ENCODE measurements at regions not wholly inside any gene's neighbourhood (a gene's known extent, or its start where the extent isn't known, plus 50 kb on each side); places are given as distances from the start of the nearest gene placed in this dataset.

GRCh38 chr22:48665311-48665995, 1162.2 kb downstream of the BRD1 start:
- H3K4me3 Mint-ChIP-seq = no peak overlapping the region
- no peak overlapping the region for H3K27ac Mint-ChIP-seq
- peaks cover 13% of the 10 kb centered on the region for H3K9me3 Mint-ChIP-seq
- H3K4me1 Mint-ChIP-seq (ENCODE audit: low read depth) = no peaks in the 10 kb centered on the region
- no peaks in the 10 kb centered on the region for H3K36me3 Mint-ChIP-seq (ENCODE audit: low read depth)
- no peak for DNase-seq
- H3K27me3 Mint-ChIP-seq = no peaks in the 10 kb centered on the region

GRCh38 chr22:48664586-48664985, 1163.1 kb downstream of the BRD1 start:
- Mint-ChIP-seq H3K4me3 (no peak overlapping the region), H3K27ac (no peak overlapping the region), H3K36me3 (ENCODE audit: low read depth) (no peaks in the 10 kb centered on the region), H3K9me3 (peaks cover 13% of the 10 kb centered on the region), H3K27me3 (no peaks in the 10 kb centered on the region), H3K4me1 (ENCODE audit: low read depth) (no peaks in the 10 kb centered on the region)
- DNase-seq = no peak

GRCh38 chr22:48663297-48663696, 1164.4 kb downstream of the BRD1 start:
- Mint-ChIP-seq H3K36me3 (ENCODE audit: low read depth) (no peaks in the 10 kb centered on the region), H3K9me3 (peaks cover 13% of the 10 kb centered on the region), H3K27me3 (no peaks in the 10 kb centered on the region), H3K4me3 (no peak overlapping the region), H3K4me1 (ENCODE audit: low read depth) (no peaks in the 10 kb centered on the region), H3K27ac (no peak overlapping the region)
- DNase-seq = no peak

GRCh38 chr22:48662476-48663135, 1165.1 kb downstream of the BRD1 start:
- no peak for DNase-seq
- Mint-ChIP-seq H3K4me1 (ENCODE audit: low read depth) (no peaks in the 10 kb centered on the region), H3K4me3 (no peak overlapping the region), H3K27ac (no peak overlapping the region), H3K27me3 (no peaks in the 10 kb centered on the region), H3K9me3 (peaks cover 13% of the 10 kb centered on the region), H3K36me3 (ENCODE audit: low read depth) (no peaks in the 10 kb centered on the region)

GRCh38 chr22:48661984-48662383, 1165.7 kb downstream of the BRD1 start:
- DNase-seq = no peak
- Mint-ChIP-seq H3K9me3 (peaks cover 13% of the 10 kb centered on the region), H3K27me3 (no peaks in the 10 kb centered on the region), H3K4me1 (ENCODE audit: low read depth) (no peaks in the 10 kb centered on the region), H3K36me3 (ENCODE audit: low read depth) (no peaks in the 10 kb centered on the region), H3K27ac (no peak overlapping the region), H3K4me3 (no peak overlapping the region)

GRCh38 chr22:48660790-48661740, 1166.6 kb downstream of the BRD1 start:
- Mint-ChIP-seq H3K27me3 (no peaks in the 10 kb centered on the region), H3K4me1 (ENCODE audit: low read depth) (no peaks in the 10 kb centered on the region), H3K27ac (no peak overlapping the region), H3K4me3 (no peak overlapping the region), H3K9me3 (peaks cover 13% of the 10 kb centered on the region), H3K36me3 (ENCODE audit: low read depth) (no peaks in the 10 kb centered on the region)
- DNase-seq = no peak

GRCh38 chr22:48660104-48660789, 1167.4 kb downstream of the BRD1 start:
- peaks cover 13% of the 10 kb centered on the region for H3K9me3 Mint-ChIP-seq
- DNase-seq = no peak
- no peaks in the 10 kb centered on the region for H3K27me3 Mint-ChIP-seq
- no peak overlapping the region for H3K4me3 Mint-ChIP-seq
- H3K36me3 Mint-ChIP-seq (ENCODE audit: low read depth) = no peaks in the 10 kb centered on the region
- H3K27ac Mint-ChIP-seq = no peak overlapping the region
- no peaks in the 10 kb centered on the region for H3K4me1 Mint-ChIP-seq (ENCODE audit: low read depth)

- H3K9me3 Mint-ChIP-seq = peaks cover 9% of the 10 kb centered on the region
- H3K4me1 Mint-ChIP-seq (ENCODE audit: low read depth) = no peaks in the 10 kb centered on the region
- DNase-seq = no peak
- no peaks in the 10 kb centered on the region for H3K36me3 Mint-ChIP-seq (ENCODE audit: low read depth)
- H3K27me3 Mint-ChIP-seq = no peaks in the 10 kb centered on the region
- no peak overlapping the region for H3K4me3 Mint-ChIP-seq
- H3K27ac Mint-ChIP-seq = no peak overlapping the region
Measured at GRCh38 chr22:48659404-48659996, 1168.2 kb downstream of the BRD1 start.

- H3K27ac Mint-ChIP-seq = no peak overlapping the region
- H3K27me3 Mint-ChIP-seq = no peaks in the 10 kb centered on the region
- DNase-seq = no peak
- no peaks in the 10 kb centered on the region for H3K4me1 Mint-ChIP-seq (ENCODE audit: low read depth)
- H3K9me3 Mint-ChIP-seq = peaks cover 4% of the 10 kb centered on the region
- no peak overlapping the region for H3K4me3 Mint-ChIP-seq
- no peaks in the 10 kb centered on the region for H3K36me3 Mint-ChIP-seq (ENCODE audit: low read depth)
Measured at GRCh38 chr22:48658871-48659270, 1168.8 kb downstream of the BRD1 start.

GRCh38 chr22:48658246-48658645, 1169.4 kb downstream of the BRD1 start:
- H3K4me1 Mint-ChIP-seq (ENCODE audit: low read depth) = no peaks in the 10 kb centered on the region
- no peak for DNase-seq
- H3K27me3 Mint-ChIP-seq = no peaks in the 10 kb centered on the region
- no peak overlapping the region for H3K4me3 Mint-ChIP-seq
- no peak overlapping the region for H3K27ac Mint-ChIP-seq
- H3K36me3 Mint-ChIP-seq (ENCODE audit: low read depth) = no peaks in the 10 kb centered on the region
- no peaks in the 10 kb centered on the region for H3K9me3 Mint-ChIP-seq

GRCh38 chr22:48654492-48654891, 1173.2 kb downstream of the BRD1 start:
- no peak for DNase-seq
- no peaks in the 10 kb centered on the region for H3K27me3 Mint-ChIP-seq
- no peaks in the 10 kb centered on the region for H3K9me3 Mint-ChIP-seq
- no peak overlapping the region for H3K4me3 Mint-ChIP-seq
- no peaks in the 10 kb centered on the region for H3K36me3 Mint-ChIP-seq (ENCODE audit: low read depth)
- no peaks in the 10 kb centered on the region for H3K4me1 Mint-ChIP-seq (ENCODE audit: low read depth)
- no peak overlapping the region for H3K27ac Mint-ChIP-seq

GRCh38 chr22:48653929-48654328, 1173.7 kb downstream of the BRD1 start:
- Mint-ChIP-seq H3K27me3 (no peaks in the 10 kb centered on the region), H3K36me3 (ENCODE audit: low read depth) (no peaks in the 10 kb centered on the region), H3K4me3 (no peak overlapping the region), H3K4me1 (ENCODE audit: low read depth) (no peaks in the 10 kb centered on the region), H3K9me3 (no peaks in the 10 kb centered on the region), H3K27ac (no peak overlapping the region)
- DNase-seq = no peak

- Mint-ChIP-seq H3K27ac (no peak overlapping the region), H3K4me3 (no peak overlapping the region), H3K9me3 (no peaks in the 10 kb centered on the region), H3K27me3 (no peaks in the 10 kb centered on the region), H3K4me1 (ENCODE audit: low read depth) (no peaks in the 10 kb centered on the region), H3K36me3 (ENCODE audit: low read depth) (no peaks in the 10 kb centered on the region)
- DNase-seq = no peak
Measured at GRCh38 chr22:48653306-48653705, 1174.4 kb downstream of the BRD1 start.

GRCh38 chr22:48652796-48653195, 1174.9 kb downstream of the BRD1 start:
- H3K27ac Mint-ChIP-seq = no peak overlapping the region
- H3K4me3 Mint-ChIP-seq = no peak overlapping the region
- H3K27me3 Mint-ChIP-seq = no peaks in the 10 kb centered on the region
- no peaks in the 10 kb centered on the region for H3K9me3 Mint-ChIP-seq
- H3K4me1 Mint-ChIP-seq (ENCODE audit: low read depth) = no peaks in the 10 kb centered on the region
- no peak for DNase-seq
- no peaks in the 10 kb centered on the region for H3K36me3 Mint-ChIP-seq (ENCODE audit: low read depth)

Measured in activated T-cell treated with anti-CD3 and anti-CD28 coated beads, Interleukin-2, amount 50 U/mL, for 24 hours (primary cell).